ENCODE measurements at regions not wholly inside any gene's neighbourhood (a gene's known extent, or its start where the extent isn't known, plus 50 kb on each side); places are given as distances from the start of the nearest gene placed in this dataset.
"Not testable (repeated sequence)": the region's sequence is repeated elsewhere in the genome, so short reads cannot be mapped to it uniquely, and the experiment has no call there.

DNA sequence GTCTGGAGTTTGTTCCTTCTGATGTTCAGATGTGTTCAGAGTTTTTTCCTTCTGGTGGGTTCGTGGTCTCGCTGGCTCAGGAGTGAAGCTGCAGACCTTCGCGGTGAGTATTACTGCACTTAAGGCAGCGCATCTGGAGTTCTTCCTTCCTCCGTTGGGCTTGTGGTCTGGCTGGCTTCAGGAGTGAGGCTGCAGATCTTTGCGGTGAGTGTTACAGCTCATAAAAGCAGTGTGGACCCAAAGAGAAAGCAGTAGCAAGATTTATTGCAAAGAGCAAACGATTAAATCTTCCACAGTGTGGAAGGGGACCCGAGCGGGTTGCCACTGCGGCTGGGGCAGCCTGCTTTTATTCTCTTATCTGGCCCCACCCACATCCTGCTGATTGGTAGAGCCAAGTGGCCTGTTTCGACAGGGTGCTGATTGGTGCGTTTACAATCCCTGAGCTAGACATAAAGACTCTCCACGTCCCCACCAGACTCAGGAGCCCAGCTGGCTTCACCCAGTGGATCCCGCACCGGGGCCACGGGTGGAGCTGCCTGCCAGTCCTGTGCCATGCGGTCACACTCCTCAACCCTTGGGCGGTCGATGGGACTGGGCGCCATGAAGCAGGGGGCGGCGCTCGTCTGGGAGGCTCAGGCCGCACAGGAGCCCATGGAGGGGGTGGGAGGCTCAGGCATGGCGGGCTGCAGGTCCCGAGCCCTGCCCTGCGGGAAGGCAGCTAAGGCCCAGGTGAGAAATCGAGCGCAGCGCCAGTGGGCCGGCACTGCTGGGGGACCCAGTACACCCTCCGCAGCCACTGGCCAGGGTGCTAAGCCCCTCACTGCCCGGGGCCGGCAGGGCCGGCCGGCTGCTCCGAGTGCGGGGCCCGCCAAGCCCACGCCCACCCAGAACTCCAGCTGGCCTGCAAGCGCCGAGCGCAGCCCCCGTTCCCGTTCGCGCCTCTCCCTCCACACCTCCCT is 315.3 kb upstream of the SGK1 start:
- TF ChIP-seq, protein P1, sequence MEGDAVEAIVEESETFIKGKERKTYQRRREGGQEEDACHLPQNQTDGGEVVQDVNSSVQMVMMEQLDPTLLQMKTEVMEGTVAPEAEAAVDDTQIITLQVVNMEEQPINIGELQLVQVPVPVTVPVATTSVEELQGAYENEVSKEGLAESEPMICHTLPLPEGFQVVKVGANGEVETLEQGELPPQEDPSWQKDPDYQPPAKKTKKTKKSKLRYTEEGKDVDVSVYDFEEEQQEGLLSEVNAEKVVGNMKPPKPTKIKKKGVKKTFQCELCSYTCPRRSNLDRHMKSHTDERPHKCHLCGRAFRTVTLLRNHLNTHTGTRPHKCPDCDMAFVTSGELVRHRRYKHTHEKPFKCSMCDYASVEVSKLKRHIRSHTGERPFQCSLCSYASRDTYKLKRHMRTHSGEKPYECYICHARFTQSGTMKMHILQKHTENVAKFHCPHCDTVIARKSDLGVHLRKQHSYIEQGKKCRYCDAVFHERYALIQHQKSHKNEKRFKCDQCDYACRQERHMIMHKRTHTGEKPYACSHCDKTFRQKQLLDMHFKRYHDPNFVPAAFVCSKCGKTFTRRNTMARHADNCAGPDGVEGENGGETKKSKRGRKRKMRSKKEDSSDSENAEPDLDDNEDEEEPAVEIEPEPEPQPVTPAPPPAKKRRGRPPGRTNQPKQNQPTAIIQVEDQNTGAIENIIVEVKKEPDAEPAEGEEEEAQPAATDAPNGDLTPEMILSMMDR (IDR thresholded peaks at IDR 0.05), result not testable (repeated sequence)
- not testable (repeated sequence) for TF ChIP-seq POLR2A (IDR thresholded peaks at IDR 0.05)

Data from Peyer's patch (tissue), 4 donors.